Neural crest cell (in vitro differentiated cells): ENCODE measurements at regions not wholly inside any gene's neighbourhood (a gene's known extent, or its start where the extent isn't known, plus 50 kb on each side); places are given as distances from the start of the nearest gene placed in this dataset.
A peak's percentile ranks its signal among the peaks of the same experiment; 100 is the strongest.

ENCODE experiments used
- DNase-seq: peaks from one replicate; pipeline ENCODE4 v3.0.0; 2021; ENCODE audit warnings: low read depth, mixed read lengths, low spot score
- H3K27ac Mint-ChIP-seq: one replicate; pipeline ENCODE4 v1.8.0; 2021; ENCODE audit warnings: mild to moderate bottlenecking, mixed read lengths; ENCODE audit not compliant: unreplicated experiment
- H3K27me3 Mint-ChIP-seq: 2 replicates; pipeline ENCODE4 v1.8.0; 2021; ENCODE audit warnings: low read depth, mild to moderate bottlenecking, mixed read lengths
- H3K36me3 Mint-ChIP-seq: 2 replicates; pipeline ENCODE4 v1.8.0; 2021; ENCODE audit warnings: low read depth, mild to moderate bottlenecking, mixed read lengths
- H3K4me1 Mint-ChIP-seq: 2 replicates; pipeline ENCODE4 v1.8.0; 2021; ENCODE audit warnings: mixed read lengths
- H3K4me3 Mint-ChIP-seq: one replicate; pipeline ENCODE4 v1.8.0; 2021; ENCODE audit warnings: mild to moderate bottlenecking, mixed read lengths
- H3K9me3 Mint-ChIP-seq: 2 replicates; pipeline ENCODE4 v1.8.0; 2021; ENCODE audit warnings: mixed read lengths
- CTCF ChIP-seq: fragments of 200-600 bp; sonication (generic); conservative IDR thresholded peaks from 2 replicates; pipeline ENCODE4 v1.5.0; 2021; ENCODE audit warnings: antibody characterized with exemption, mild to moderate bottlenecking

GRCh38 chr9:109901201-109901600 lies 121.2 kb downstream of the PALM2AKAP2 start:
- Mint-ChIP-seq H3K9me3 (no peaks in the 10 kb centered on the region), H3K4me1 (peaks cover 5% of the 10 kb centered on the region), H3K27me3 (no peaks in the 10 kb centered on the region), H3K27ac (peak overlapping the region; percentile 51), H3K4me3 (no peak overlapping the region), H3K36me3 (no peaks in the 10 kb centered on the region)
- no peak for TF ChIP-seq CTCF
- DNase-seq = no peak

GRCh38 chr9:109903515-109904138 lies 123.6 kb downstream of the PALM2AKAP2 start:
- H3K4me1 Mint-ChIP-seq = peaks cover 22% of the 10 kb centered on the region
- peak; percentile 93 for TF ChIP-seq CTCF
- H3K4me3 Mint-ChIP-seq = no peak overlapping the region
- H3K36me3 Mint-ChIP-seq = no peaks in the 10 kb centered on the region
- H3K9me3 Mint-ChIP-seq = no peaks in the 10 kb centered on the region
- no peaks in the 10 kb centered on the region for H3K27me3 Mint-ChIP-seq
- DNase-seq = peak; percentile 60
- H3K27ac Mint-ChIP-seq = no peak overlapping the region

GRCh38 chr9:109904666-109905065 lies 124.7 kb downstream of the PALM2AKAP2 start:
- no peak overlapping the region for H3K27ac Mint-ChIP-seq
- no peak for TF ChIP-seq CTCF
- H3K27me3 Mint-ChIP-seq = no peaks in the 10 kb centered on the region
- H3K36me3 Mint-ChIP-seq = no peaks in the 10 kb centered on the region
- DNase-seq = no peak
- H3K9me3 Mint-ChIP-seq = no peaks in the 10 kb centered on the region
- H3K4me3 Mint-ChIP-seq = no peak overlapping the region
- H3K4me1 Mint-ChIP-seq = peaks cover 22% of the 10 kb centered on the region

GRCh38 chr9:109905472-109905871 lies 125.5 kb downstream of the PALM2AKAP2 start:
- H3K27me3 Mint-ChIP-seq = no peaks in the 10 kb centered on the region
- TF ChIP-seq CTCF = no peak
- no peaks in the 10 kb centered on the region for H3K36me3 Mint-ChIP-seq
- no peak overlapping the region for H3K27ac Mint-ChIP-seq
- no peak overlapping the region for H3K4me3 Mint-ChIP-seq
- no peak for DNase-seq
- H3K4me1 Mint-ChIP-seq = peaks cover 22% of the 10 kb centered on the region
- no peaks in the 10 kb centered on the region for H3K9me3 Mint-ChIP-seq

- DNase-seq = no peak
- peaks cover 22% of the 10 kb centered on the region for H3K4me1 Mint-ChIP-seq
- no peak overlapping the region for H3K4me3 Mint-ChIP-seq
- no peak for TF ChIP-seq CTCF
- no peaks in the 10 kb centered on the region for H3K9me3 Mint-ChIP-seq
- H3K27ac Mint-ChIP-seq = peak overlapping the region; percentile 36
- H3K27me3 Mint-ChIP-seq = no peaks in the 10 kb centered on the region
- H3K36me3 Mint-ChIP-seq = no peaks in the 10 kb centered on the region
These were observed 126.9 kb downstream of the PALM2AKAP2 start for GRCh38 chr9:109906766-109907382.
